Naive thymus-derived CD8-positive, alpha-beta T cell (primary cell): ENCODE measurements at regions not wholly inside any gene's neighbourhood (a gene's known extent, or its start where the extent isn't known, plus 50 kb on each side); places are given as distances from the start of the nearest gene placed in this dataset.

ENCODE experiments used
- ATAC-seq, 2 donors: fragments of 150-1000 bp; cut with Tn5 transposase in 1 of 2; sonication (Bioruptor Pico), chemical (Tn5 transposase) in 1 of 2; 1 replicate in 1 of 2; 2 replicates in 1 of 2; pipeline ENCODE4 v1.10.0; 2021; ENCODE audit warnings: mild to moderate bottlenecking in 2 of 2, moderate library complexity in 2 of 2
- POLR2A ChIA-PET: fragments of 350-600 bp; sonication (Branson Sonifier 250); formaldehyde crosslinking; loops from one replicate; lab custom pipeline; 2021; ENCODE audit warnings: antibody characterized with exemption; lab: Charles Lee
- DNase-seq, 10 donors: peaks; one replicate each; pipeline versions ENCODE4 v3.0.0 to v3.0.0-alpha.2; 2020 to 2022
- H3K27ac Mint-ChIP-seq, 10 donors: one replicate each; pipeline ENCODE4 v1.8.0; 2020 to 2022; ENCODE audit warnings: mild to moderate bottlenecking in 10 of 10, mixed read lengths in 10 of 10, moderate library complexity in 4 of 10, inconsistent platforms in 1 of 10
- H3K27me3 Mint-ChIP-seq, 5 donors: one replicate each; pipeline ENCODE4 v1.8.0; 2021 to 2022; ENCODE audit warnings: mixed read lengths in 5 of 5
- H3K36me3 Mint-ChIP-seq, 3 donors: one replicate each; pipeline ENCODE4 v1.8.0; 2020 to 2022; ENCODE audit warnings: mixed read lengths in 3 of 3, mild to moderate bottlenecking in 2 of 3, inconsistent platforms in 1 of 3
- H3K4me1 Mint-ChIP-seq, 4 donors: one replicate each; pipeline ENCODE4 v1.8.0; 2021 to 2022; ENCODE audit warnings: mixed read lengths in 4 of 4
- H3K4me3 Mint-ChIP-seq, 10 donors: one replicate each; pipeline ENCODE4 v1.8.0; 2020 to 2022; ENCODE audit warnings: mild to moderate bottlenecking in 10 of 10, mixed read lengths in 10 of 10, moderate library complexity in 6 of 10, inconsistent platforms in 1 of 10
- H3K9me3 Mint-ChIP-seq, 9 donors: one replicate each; pipeline ENCODE4 v1.8.0; 2020 to 2022; ENCODE audit warnings: mixed read lengths in 9 of 9, mild to moderate bottlenecking in 3 of 9, inconsistent platforms in 1 of 9, moderate library complexity in 1 of 9

- Mint-ChIP-seq H3K4me1 (peaks cover 0 to 1% (median 0%) of the 10 kb centered on the region in 4 donors), H3K27me3 (peaks cover 0 to 30% (median 16%) of the 10 kb centered on the region in 5 donors), H3K4me3 (no peak overlapping the region), H3K27ac (no peak overlapping the region), H3K9me3 (no peaks in the 10 kb centered on the region), H3K36me3 (no peaks in the 10 kb centered on the region)
- no peak for ATAC-seq
- POLR2A ChIA-PET = interaction anchor here (0.6 kb wide), 1 partner anchor 428 kb away, joined by 8 read pairs; no protein-coding TSS in a partner anchor
- DNase-seq = no peak
These were observed 189.7 kb downstream of the TMEM132E start for GRCh38 chr17:34769049-34769448.

DNA sequence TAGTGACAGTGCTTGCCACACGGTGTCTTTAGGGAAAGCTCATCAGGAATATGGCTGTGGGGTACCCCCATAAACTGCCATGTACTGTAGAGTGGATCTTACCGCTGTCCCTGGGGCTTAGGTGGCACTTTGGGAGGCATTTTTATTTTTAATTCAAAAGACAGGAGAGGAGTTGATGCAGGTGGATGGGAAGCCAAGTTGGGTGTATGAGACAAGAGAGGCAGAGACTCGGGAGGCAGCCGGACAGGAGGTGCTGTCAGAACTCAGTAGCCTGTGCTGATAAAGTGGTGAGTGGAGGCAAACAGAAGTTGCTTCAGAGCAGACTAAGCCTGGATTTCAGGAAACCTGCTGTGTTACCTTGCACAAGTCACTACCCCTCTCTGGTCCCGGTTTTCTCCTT is 185.9 kb downstream of the TMEM132E start:
- no peak overlapping the region for H3K27ac Mint-ChIP-seq
- no peaks in the 10 kb centered on the region for H3K36me3 Mint-ChIP-seq
- H3K9me3 Mint-ChIP-seq = no peaks in the 10 kb centered on the region
- POLR2A ChIA-PET = no interaction called here
- H3K4me3 Mint-ChIP-seq = no peak overlapping the region
- H3K4me1 Mint-ChIP-seq = no peaks in the 10 kb centered on the region
- peaks cover 3 to 35% (median 20%) of the 10 kb centered on the region in 5 donors for H3K27me3 Mint-ChIP-seq
- no peak for DNase-seq
- no peak for ATAC-seq

DNA sequence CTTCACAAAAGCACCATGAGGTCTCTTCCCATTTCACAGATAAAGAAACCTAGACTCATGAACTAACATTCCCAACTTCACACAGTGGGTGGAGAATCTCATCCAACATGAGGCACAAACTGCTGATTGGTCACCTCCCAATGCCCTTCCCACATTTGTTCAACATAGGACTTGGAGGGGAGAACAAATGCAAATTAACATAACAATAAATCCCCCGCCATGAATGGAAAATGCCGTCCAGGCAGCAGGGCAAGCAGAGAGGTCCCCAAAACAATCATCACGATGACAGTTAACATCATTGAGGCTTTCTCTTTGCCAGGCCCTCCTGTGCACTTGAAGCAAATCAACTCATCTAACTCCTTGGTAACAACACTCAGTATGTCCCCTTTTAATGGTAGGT is 185.3 kb downstream of the TMEM132E start:
- no peaks in the 10 kb centered on the region for H3K4me1 Mint-ChIP-seq
- DNase-seq (no peak), ATAC-seq (no peak)
- H3K36me3 Mint-ChIP-seq = no peaks in the 10 kb centered on the region
- POLR2A ChIA-PET = no interaction called here
- H3K4me3 Mint-ChIP-seq = no peak overlapping the region
- no peak overlapping the region for H3K27ac Mint-ChIP-seq
- H3K9me3 Mint-ChIP-seq = no peaks in the 10 kb centered on the region
- H3K27me3 Mint-ChIP-seq = peaks cover 3 to 35% (median 19%) of the 10 kb centered on the region in 5 donors

- no peaks in the 10 kb centered on the region for H3K36me3 Mint-ChIP-seq
- no peak overlapping the region for H3K4me3 Mint-ChIP-seq
- peaks cover 3 to 39% (median 20%) of the 10 kb centered on the region in 5 donors for H3K27me3 Mint-ChIP-seq
- peak in 1 of 10 donors; percentile 56 for DNase-seq
- ATAC-seq = no peak
- H3K9me3 Mint-ChIP-seq = no peaks in the 10 kb centered on the region
- H3K27ac Mint-ChIP-seq = no peak overlapping the region
- H3K4me1 Mint-ChIP-seq = no peaks in the 10 kb centered on the region
- POLR2A ChIA-PET = no interaction called here
These were observed 184.6 kb downstream of the TMEM132E start for GRCh38 chr17:34763728-34764665.

DNA sequence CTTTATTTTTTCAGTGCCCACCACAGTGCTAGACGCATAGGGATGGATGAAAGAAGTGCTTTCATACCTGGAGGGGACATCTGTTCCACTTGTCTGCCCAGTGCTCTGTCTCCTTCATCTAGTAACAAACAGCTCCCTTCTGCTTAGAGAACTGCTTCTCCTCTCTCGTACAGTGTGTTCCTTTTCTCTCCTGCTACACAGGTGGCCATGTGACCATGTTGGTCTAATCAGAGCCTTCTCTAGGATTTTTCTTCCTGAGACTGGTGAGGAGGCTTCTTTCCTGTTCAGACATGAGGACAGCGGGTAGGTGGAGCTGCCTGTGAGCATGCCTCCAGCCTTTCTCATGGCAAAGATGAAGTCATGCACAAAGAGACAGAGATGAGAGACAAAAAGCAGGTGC is 182.7 kb downstream of the TMEM132E start:
- H3K4me1 Mint-ChIP-seq = no peaks in the 10 kb centered on the region
- H3K27ac Mint-ChIP-seq = no peak overlapping the region
- H3K36me3 Mint-ChIP-seq = no peaks in the 10 kb centered on the region
- no peak for ATAC-seq
- POLR2A ChIA-PET = no interaction called here
- peaks cover 5 to 40% (median 27%) of the 10 kb centered on the region in 5 donors for H3K27me3 Mint-ChIP-seq
- peaks cover 0 to 2% (median 0%) of the 10 kb centered on the region in 9 donors for H3K9me3 Mint-ChIP-seq
- no peak overlapping the region for H3K4me3 Mint-ChIP-seq
- no peak for DNase-seq

DNA sequence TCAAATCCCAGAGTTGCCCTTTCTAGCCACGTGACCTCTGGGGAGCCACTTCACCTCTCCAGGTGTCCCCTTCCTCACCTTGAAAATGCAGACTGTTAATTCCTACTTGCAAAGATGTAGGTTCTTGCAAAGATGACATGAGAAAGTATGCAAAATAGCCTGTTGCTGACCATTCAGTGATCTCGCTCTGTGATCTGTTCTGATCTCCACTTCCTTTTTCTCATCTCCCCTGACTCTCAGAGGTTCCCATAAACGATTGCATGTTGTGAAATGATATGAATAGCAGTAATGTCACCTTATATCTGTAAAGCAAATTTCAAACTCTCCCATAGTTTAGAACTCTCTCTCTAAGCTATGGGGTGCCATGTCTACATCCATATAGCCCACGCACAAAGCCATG is 182.3 kb downstream of the TMEM132E start:
- Mint-ChIP-seq H3K27ac (no peak overlapping the region), H3K4me3 (no peak overlapping the region), H3K27me3 (peaks cover 5 to 40% (median 27%) of the 10 kb centered on the region in 5 donors), H3K4me1 (no peaks in the 10 kb centered on the region), H3K36me3 (no peaks in the 10 kb centered on the region), H3K9me3 (peaks cover 0 to 2% (median 0%) of the 10 kb centered on the region in 9 donors)
- DNase-seq (no peak), ATAC-seq (no peak)
- POLR2A ChIA-PET = no interaction called here

DNA sequence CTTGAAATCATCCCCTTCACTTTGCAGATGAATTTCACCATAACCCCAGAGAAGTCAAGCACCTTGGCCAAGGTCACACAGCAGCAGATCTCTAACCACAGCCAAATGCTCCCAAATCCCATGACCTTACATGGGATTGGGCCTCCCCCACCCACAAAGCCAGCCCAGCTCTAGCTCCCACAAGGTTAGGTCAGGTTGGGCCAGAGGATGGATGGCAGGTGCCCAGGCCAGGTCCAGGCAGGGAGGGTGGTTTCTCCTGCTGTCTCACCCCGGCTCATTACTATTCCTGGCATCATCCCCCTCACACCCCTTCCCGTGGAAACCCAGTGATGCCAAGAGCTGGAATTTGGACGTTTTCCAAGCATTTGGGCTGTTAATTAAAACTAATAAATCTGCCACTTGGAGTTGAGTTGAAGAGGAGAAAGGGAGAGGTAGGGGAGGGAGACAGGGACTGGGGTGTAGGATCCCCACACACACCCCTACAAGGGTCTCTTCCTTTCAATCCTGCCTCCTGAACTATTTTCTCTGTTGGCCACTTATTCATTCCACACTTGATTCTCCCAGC is 181.6 kb downstream of the TMEM132E start:
- H3K36me3 Mint-ChIP-seq = no peaks in the 10 kb centered on the region
- POLR2A ChIA-PET = no interaction called here
- H3K4me1 Mint-ChIP-seq = no peaks in the 10 kb centered on the region
- H3K9me3 Mint-ChIP-seq = peaks cover 0 to 2% (median 0%) of the 10 kb centered on the region in 9 donors
- DNase-seq (peak in 1 of 10 donors; percentile 53), ATAC-seq (no peak)
- no peak overlapping the region for H3K4me3 Mint-ChIP-seq
- H3K27ac Mint-ChIP-seq = peak overlapping the region in 1 of 10 donors; percentile 33
- H3K27me3 Mint-ChIP-seq = peaks cover 6 to 42% (median 31%) of the 10 kb centered on the region in 5 donors

DNA sequence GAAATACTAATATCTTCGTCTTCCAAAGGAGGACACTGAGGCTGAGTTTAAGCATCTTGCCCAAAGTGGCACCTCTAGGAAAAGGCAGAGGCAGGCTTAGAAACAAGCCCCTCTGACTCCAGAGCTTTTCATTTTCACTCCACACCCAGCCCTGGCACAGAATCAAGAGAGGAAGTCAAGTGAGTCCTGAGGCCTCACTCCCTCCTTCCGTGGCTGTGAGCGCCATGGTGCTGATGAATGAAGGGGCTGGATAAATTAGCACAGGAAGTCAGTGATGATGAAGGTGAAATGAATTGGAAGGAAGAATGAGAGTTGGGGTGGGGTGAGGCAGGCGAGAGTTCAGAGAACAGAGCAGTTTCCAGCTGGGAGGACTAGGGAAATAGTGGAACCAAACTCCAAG is 179.3 kb downstream of the TMEM132E start:
- ATAC-seq = no peak
- peaks cover 0 to 2% (median 0%) of the 10 kb centered on the region in 9 donors for H3K9me3 Mint-ChIP-seq
- H3K36me3 Mint-ChIP-seq = no peaks in the 10 kb centered on the region
- peaks cover 11 to 58% (median 36%) of the 10 kb centered on the region in 5 donors for H3K27me3 Mint-ChIP-seq
- DNase-seq = peak in 1 of 10 donors; percentile 16
- no peak overlapping the region for H3K4me3 Mint-ChIP-seq
- H3K27ac Mint-ChIP-seq = no peak overlapping the region
- H3K4me1 Mint-ChIP-seq = no peaks in the 10 kb centered on the region
- POLR2A ChIA-PET = no interaction called here

GRCh38 chr17:34758316-34758715 is 178.9 kb downstream of the TMEM132E start:
- H3K4me3 Mint-ChIP-seq = no peak overlapping the region
- no peak for DNase-seq
- ATAC-seq = no peak

DNA sequence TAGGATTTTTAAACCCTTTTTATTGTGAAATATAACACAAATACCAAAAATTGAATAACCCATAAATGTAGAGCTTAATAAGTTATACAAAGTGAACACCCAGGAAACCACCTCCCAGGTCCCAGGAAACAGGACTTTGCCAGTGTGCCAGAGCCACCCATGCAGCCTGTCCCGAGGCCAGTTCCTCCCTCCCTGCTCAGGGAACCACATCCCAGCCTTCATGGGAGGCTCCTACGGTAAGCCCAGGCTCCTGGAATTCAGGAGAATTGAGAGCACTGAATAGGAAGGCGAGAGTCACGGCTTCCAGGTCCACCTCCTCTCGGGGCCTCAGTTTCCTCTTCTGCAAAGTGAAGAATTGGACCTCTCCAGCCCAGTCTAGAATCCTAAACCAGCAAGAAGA is 178.2 kb downstream of the TMEM132E start:
- H3K36me3 Mint-ChIP-seq = no peaks in the 10 kb centered on the region
- peaks cover 0 to 2% (median 0%) of the 10 kb centered on the region in 9 donors for H3K9me3 Mint-ChIP-seq
- POLR2A ChIA-PET = no interaction called here
- H3K4me3 Mint-ChIP-seq = no peak overlapping the region
- no peak overlapping the region for H3K27ac Mint-ChIP-seq
- peaks cover 10 to 54% (median 33%) of the 10 kb centered on the region in 5 donors for H3K27me3 Mint-ChIP-seq
- no peak for ATAC-seq
- H3K4me1 Mint-ChIP-seq = no peaks in the 10 kb centered on the region
- DNase-seq = peak in 1 of 10 donors; percentile 53

More at GRCh38 chr17:34758316-34758715, 178.9 kb downstream of the TMEM132E start:
- H3K9me3 Mint-ChIP-seq = peaks cover 0 to 2% (median 0%) of the 10 kb centered on the region in 9 donors
- H3K27ac Mint-ChIP-seq = no peak overlapping the region
- peaks cover 10 to 58% (median 36%) of the 10 kb centered on the region in 5 donors for H3K27me3 Mint-ChIP-seq
- POLR2A ChIA-PET = no interaction called here
- no peaks in the 10 kb centered on the region for H3K36me3 Mint-ChIP-seq
- H3K4me1 Mint-ChIP-seq = no peaks in the 10 kb centered on the region

GRCh38 chr17:34757106-34757505 is 177.7 kb downstream of the TMEM132E start:
- Mint-ChIP-seq H3K9me3 (peaks cover 0 to 2% (median 0%) of the 10 kb centered on the region in 9 donors), H3K27ac (no peak overlapping the region), H3K27me3 (peaks cover 10 to 57% (median 37%) of the 10 kb centered on the region in 5 donors)

GRCh38 chr17:34756637-34757021 is 177.2 kb downstream of the TMEM132E start:
- Mint-ChIP-seq H3K9me3 (peaks cover 0 to 2% (median 0%) of the 10 kb centered on the region in 9 donors), H3K27me3 (peaks cover 10 to 55% (median 35%) of the 10 kb centered on the region in 5 donors), H3K27ac (peak overlapping the region in 1 of 10 donors; percentile 11), H3K36me3 (no peaks in the 10 kb centered on the region), H3K4me3 (no peak overlapping the region), H3K4me1 (no peaks in the 10 kb centered on the region)
- no peak for DNase-seq
- POLR2A ChIA-PET = no interaction called here
- ATAC-seq = no peak

More at GRCh38 chr17:34757106-34757505, 177.7 kb downstream of the TMEM132E start:
- no peak overlapping the region for H3K4me3 Mint-ChIP-seq
- no peaks in the 10 kb centered on the region for H3K36me3 Mint-ChIP-seq
- ATAC-seq (no peak), DNase-seq (no peak)
- POLR2A ChIA-PET = no interaction called here
- H3K4me1 Mint-ChIP-seq = no peaks in the 10 kb centered on the region
